Femur (tissue), 1 donor: ENCODE measurements at regions not wholly inside any gene's neighbourhood (a gene's known extent, or its start where the extent isn't known, plus 50 kb on each side); places are given as distances from the start of the nearest gene placed in this dataset.

Experiments
- DNase-seq: peaks from one replicate; pipeline ENCODE4 v3.0.0-alpha.2; 2017

- no peak for DNase-seq
These were observed 877.2 kb upstream of the PCDH20 start for GRCh38 chr13:62292714-62293480.

GRCh38 chr13:62290542-62290941 is 874.9 kb upstream of the PCDH20 start:
- DNase-seq: no peak

DNA sequence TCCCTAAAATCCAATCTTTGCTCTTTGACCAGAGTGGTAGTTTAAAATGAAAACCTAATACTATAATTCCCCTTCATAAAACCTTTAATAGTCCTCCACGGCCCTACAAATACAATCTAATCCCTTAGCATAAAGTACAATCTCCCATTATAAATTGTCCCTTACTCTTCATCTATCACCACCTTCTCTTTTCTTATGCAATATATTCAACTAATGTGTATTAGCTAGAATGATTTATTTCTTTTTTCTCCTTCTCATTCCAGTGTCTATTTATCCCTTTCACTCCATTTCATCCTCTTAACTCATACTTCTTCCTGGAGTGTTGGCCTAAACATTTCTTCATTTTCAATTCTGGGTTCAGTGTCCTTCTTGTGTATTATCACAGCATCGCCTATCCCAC is 872.1 kb upstream of the PCDH20 start:
- DNase-seq: no peak

- no peak for DNase-seq
These were observed 864.9 kb upstream of the PCDH20 start for GRCh38 chr13:62280590-62280989.

GRCh38 chr13:62278271-62278670 is 862.6 kb upstream of the PCDH20 start:
- no peak for DNase-seq

DNA sequence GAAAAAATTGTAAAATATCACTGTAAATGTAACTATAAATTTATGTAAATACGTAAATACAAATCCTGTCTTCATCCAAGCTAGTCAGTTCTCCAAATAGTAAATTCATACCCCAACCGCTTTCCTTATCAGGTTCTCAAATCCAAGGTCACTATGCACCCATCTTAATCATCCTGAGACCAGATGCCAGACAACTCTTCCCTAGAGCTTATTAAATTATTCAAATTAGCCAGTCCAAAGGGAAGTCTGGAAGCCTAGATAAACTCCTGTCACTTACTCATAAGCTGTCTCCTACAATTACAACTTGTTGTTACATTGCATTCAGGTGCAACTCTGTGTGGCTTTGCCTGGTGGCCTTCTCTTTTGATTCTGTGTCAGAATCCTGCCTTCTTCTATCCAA is 836.1 kb upstream of the PCDH20 start:
- DNase-seq: no peak

GRCh38 chr13:62250501-62251201 is 835.0 kb upstream of the PCDH20 start:
- no peak for DNase-seq

- no peak for DNase-seq
These were observed 830.9 kb upstream of the PCDH20 start for GRCh38 chr13:62246581-62246980.

DNA sequence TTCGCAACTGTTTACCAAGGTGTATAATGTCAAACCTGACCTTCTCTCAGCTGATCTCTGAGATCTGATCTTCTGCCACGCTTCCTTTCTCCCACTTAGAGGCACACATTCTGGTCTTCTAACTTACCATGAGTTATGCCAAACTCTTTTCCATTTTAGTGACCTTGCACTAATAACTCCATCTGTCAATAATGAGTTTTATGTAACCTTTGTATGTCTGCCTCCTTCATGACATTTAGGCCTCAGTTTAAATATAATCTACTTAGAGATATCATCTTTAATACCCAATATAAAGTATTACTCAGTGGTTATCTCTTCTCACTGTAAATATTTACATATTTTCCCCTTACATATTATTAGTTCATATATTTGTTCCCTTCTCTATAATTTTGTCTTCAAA is 827.5 kb upstream of the PCDH20 start:
- no peak for DNase-seq

DNA sequence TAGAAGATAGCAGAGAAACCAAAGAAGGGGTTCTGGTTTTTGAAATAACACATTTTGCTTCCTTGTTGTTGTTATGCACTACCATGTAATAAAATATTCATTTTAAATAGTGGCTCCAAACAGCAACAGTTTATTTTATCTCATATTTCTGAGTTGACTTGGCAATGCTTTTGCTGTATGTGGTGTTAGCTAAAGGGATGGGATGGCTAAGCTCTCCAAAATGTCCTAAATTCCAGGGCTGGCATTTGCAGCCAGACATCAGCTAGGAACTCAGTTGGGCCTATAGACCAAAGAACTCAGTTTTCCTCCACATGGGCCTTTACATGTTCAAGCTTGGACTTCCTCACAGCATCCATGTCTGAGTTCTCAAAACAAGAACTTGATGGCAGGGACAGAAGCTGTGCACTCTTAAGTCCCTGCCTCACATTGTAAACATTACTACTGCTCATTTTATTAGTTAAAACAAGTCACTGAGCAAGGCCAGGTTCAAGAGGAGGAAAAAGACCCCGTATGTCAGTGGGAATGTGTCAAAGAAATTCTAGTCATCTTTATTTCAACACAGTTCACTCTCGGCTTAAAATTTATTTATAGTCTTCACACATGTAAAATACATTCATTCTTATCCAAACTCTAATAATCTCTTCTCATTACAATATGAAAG is 819.3 kb upstream of the PCDH20 start:
- no peak for DNase-seq

- DNase-seq: no peak
These were observed 795.3 kb upstream of the PCDH20 start for GRCh38 chr13:62210951-62211350.

DNA sequence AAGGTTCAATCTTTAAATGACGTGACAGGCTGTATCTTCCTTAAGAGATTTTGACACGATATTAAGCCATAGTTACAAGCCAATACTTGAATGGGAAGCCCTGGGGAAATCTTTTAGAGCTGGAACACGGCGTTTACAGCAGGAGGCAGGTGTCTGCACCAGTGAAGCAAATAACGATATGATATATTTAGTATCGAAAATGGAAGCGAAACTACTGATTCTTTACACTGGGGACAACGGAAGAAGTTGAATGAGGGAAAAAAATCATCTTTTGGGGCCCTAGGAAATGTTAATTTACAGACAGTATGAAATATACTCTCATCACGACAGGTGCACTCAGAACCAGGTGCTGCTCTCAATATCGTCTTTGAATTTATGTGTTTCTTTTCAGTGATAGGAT is 793.9 kb upstream of the PCDH20 start:
- no peak for DNase-seq

- DNase-seq: no peak
These were observed 791.7 kb upstream of the PCDH20 start for GRCh38 chr13:62207388-62207787.

DNA sequence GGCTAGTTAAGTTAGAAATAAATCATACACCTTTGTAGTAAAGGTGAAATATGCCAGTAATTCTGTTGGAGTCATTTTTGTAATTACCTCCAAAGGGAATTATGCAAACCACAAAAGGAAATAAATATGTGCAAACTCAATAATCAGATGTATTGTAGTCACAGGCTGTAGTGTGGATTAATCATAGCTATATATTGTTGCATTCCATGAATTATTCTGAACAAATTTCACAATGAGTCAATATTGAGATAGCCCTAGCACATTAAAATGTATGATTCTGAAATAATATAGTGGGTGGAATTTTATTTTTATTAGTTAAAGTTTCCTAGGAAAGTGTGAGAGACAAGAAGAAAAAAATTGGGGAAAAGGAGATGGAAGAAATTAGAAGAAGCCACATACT is 790.5 kb upstream of the PCDH20 start:
- DNase-seq: no peak

- no peak for DNase-seq
These were observed 789.6 kb upstream of the PCDH20 start for GRCh38 chr13:62205273-62205672.

DNA sequence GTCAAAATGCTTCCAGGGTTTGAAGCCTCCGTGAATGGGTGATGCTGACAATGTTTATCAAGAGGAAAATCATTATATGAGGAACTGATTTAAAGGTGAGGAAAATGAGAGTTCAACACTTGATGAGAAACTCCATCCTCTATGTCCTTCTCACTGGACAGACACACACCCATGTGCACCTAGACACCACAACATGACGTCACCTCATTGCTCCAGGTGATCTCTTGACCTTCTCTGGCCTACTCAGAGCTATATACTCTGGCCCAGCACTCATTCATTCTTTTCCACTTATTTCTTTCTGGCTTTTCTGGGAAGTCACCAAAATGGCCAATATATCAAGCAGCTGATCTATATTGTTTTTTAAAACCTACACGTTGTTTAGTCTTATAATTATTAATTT is 778.7 kb upstream of the PCDH20 start:
- DNase-seq: no peak

DNA sequence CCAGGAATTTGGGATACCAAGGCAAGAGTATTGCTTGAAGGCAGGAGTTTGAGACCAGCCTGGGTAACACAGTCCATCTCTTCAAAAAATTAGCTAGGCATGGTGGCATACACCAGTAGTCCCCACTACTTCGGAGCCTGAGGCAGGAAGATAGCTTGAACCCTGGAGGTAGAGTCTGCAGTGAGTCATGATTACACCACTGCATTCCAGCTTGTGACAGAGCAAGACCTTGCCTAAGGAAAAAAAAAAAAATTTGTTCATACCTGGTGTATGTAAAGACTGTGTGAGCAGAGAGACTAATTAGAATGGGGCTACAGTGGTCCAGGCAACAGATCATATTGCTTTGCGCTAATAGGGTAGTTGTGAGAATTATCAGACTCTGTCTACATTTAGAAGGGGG is 778.3 kb upstream of the PCDH20 start:
- DNase-seq: no peak

GRCh38 chr13:62185631-62186255 is 770.1 kb upstream of the PCDH20 start:
- no peak for DNase-seq

- no peak for DNase-seq
These were observed 760.4 kb upstream of the PCDH20 start for GRCh38 chr13:62176051-62176450.

DNA sequence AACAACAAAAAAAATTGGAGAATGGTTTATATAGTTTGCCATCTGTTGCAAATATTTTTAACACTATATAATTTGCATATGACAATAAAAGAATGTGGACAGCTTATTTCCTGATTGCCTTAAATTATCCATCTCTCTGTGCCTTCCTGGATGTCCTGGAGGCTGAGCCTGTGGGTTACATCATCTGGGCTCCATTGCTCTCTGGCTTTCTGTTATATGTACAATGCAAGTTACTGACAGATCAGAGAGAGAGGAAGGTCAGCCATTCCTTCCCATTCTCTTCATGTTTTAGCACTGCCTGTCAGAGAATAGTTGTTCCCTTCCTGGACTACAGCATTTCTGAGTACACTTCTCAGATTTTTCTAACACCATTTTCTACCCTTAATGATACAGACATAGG is 758.3 kb upstream of the PCDH20 start:
- DNase-seq: no peak

- DNase-seq: no peak
These were observed 756.0 kb upstream of the PCDH20 start for GRCh38 chr13:62171697-62172096.

DNA sequence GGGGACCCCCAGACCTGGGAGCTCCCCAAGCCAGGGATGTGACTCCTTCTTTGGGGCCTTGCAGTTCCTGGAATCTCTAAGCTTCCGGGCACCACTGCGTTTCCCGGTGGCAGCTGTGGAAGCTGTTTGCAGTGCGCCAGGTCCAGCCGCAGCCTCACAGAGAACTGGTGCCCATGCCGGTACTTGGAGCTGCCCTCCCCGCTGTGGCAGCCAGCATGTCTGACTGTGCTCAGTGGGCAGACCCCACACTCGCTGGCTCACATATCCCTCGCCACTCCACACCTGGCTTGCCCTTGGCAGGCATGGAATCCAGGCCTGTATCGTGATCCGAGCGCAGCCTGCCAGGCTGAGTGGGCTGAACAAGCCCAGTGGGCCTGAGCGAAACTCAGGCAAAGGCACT is 753.2 kb upstream of the PCDH20 start:
- DNase-seq: no peak

GRCh38 chr13:62167650-62168172 is 752.1 kb upstream of the PCDH20 start:
- DNase-seq: no peak
